GM19468 (cell line): ENCODE measurements at regions not wholly inside any gene's neighbourhood (a gene's known extent, or its start where the extent isn't known, plus 50 kb on each side); places are given as distances from the start of the nearest gene placed in this dataset.

ENCODE experiments used
- ATAC-seq: cut with Tn5 transposase; IDR thresholded peaks from one replicate; pipeline ENCODE4 v1.9.1; 2021; ENCODE audit warnings: mild to moderate bottlenecking, moderate library complexity, moderate number of reproducible peaks; ENCODE audit not compliant: unreplicated experiment; ENCODE audit errors: extremely low read depth

GRCh38 chr3:178036451-178037144, 499.6 kb upstream of the KCNMB2 start:
- no peak for ATAC-seq

- no peak for ATAC-seq
Measured at GRCh38 chr3:178041931-178042330, 494.3 kb upstream of the KCNMB2 start.

GRCh38 chr3:178042376-178042775, 493.9 kb upstream of the KCNMB2 start:
- ATAC-seq: no peak

GRCh38 chr3:178043084-178043483, 493.2 kb upstream of the KCNMB2 start:
- no peak for ATAC-seq

GRCh38 chr3:178044320-178044719, 491.9 kb upstream of the KCNMB2 start:
- ATAC-seq: no peak

- no peak for ATAC-seq
Measured at GRCh38 chr3:178047496-178047895, 488.7 kb upstream of the KCNMB2 start.

- ATAC-seq: no peak
Measured at GRCh38 chr3:178048768-178049167, 487.5 kb upstream of the KCNMB2 start.

- ATAC-seq: no peak
Measured at GRCh38 chr3:178054471-178054870, 481.8 kb upstream of the KCNMB2 start.

GRCh38 chr3:178055939-178056338, 480.3 kb upstream of the KCNMB2 start:
- no peak for ATAC-seq

- no peak for ATAC-seq
Measured at GRCh38 chr3:178056868-178057267, 479.4 kb upstream of the KCNMB2 start.

- ATAC-seq: no peak
Measured at GRCh38 chr3:178058629-178059028, 477.6 kb upstream of the KCNMB2 start.

- ATAC-seq: no peak
Measured at GRCh38 chr3:178059119-178059518, 477.1 kb upstream of the KCNMB2 start.

- no peak for ATAC-seq
Measured at GRCh38 chr3:178059836-178060235, 476.4 kb upstream of the KCNMB2 start.

GRCh38 chr3:178060407-178060806, 475.8 kb upstream of the KCNMB2 start:
- ATAC-seq: no peak

- no peak for ATAC-seq
Measured at GRCh38 chr3:178062126-178062525, 474.1 kb upstream of the KCNMB2 start.

- ATAC-seq: no peak
Measured at GRCh38 chr3:178063461-178063860, 472.8 kb upstream of the KCNMB2 start.

- no peak for ATAC-seq
Measured at GRCh38 chr3:178067721-178068120, 468.5 kb upstream of the KCNMB2 start.

GRCh38 chr3:178072391-178073305, 463.6 kb upstream of the KCNMB2 start:
- no peak for ATAC-seq

- no peak for ATAC-seq
Measured at GRCh38 chr3:178073366-178073765, 462.9 kb upstream of the KCNMB2 start.

GRCh38 chr3:178075344-178075743, 460.9 kb upstream of the KCNMB2 start:
- no peak for ATAC-seq

GRCh38 chr3:178078953-178079352, 457.3 kb upstream of the KCNMB2 start:
- no peak for ATAC-seq
